ENCODE measurements at regions not wholly inside any gene's neighbourhood (a gene's known extent, or its start where the extent isn't known, plus 50 kb on each side); places are given as distances from the start of the nearest gene placed in this dataset.
"Not testable (repeated sequence)": the region's sequence is repeated elsewhere in the genome, so short reads cannot be mapped to it uniquely, and the experiment has no call there.

DNA sequence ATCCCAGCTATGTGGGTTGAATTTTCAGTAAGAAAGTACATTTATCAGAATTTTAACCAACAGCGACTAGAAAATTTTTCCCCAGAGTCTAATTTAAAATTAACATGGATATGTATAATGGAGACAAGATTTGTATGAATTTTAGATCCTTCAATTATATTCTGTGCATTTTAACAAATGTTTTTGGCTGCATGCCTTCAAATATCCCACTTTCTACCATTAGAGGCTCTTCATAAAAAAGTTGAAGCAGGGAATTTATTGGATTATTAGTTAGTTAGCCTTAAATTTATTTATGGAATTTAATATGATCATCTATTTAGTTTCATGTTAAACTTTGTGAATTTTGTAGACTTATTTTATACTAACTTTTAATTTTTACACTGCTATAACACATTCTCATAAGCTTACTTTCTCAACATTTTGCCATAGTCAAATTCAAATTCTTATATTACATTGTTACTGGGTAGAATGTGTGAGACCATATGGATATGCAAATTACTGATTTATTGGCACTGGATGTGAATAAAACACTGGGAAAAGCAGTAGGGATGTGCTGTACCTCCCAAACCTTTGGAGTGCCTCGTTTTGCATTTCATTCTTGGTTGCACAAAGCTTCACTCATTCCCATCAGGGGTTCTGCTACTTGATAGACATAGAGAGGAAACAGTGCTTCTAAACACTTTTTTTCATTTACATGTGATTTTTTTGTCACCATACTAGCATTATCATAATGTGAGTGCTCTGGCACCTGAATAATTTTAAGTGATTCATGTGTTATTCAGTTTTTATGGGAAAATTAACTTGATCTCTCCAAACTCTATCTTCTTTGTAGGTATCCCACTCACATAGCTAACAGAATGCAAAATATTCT lies 491.8 kb upstream of the COX7C start:
- no peak for DNase-seq
- intact Hi-C loops (cut with DNase I): no loop called here

DNA sequence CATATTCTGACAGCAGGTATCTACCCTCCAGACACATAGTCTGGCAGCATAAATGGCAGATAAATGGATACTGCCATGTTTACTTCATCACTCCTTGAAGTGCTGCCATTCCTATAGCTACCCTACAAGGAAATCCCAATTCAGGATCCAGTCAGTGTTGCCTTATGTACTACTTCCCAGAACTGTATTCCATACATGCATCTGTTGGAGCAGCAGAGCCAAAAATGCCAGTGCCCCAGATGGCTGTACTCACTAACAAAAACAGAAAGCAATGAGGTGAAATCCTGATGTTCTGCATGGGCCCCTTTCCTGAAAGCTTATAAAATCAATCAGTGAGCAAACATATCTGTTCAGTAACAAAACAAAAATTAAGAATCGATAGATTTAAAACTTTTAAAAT lies 490.0 kb upstream of the COX7C start:
- intact Hi-C loops (cut with DNase I): no loop called here
- DNase-seq: no peak

DNA sequence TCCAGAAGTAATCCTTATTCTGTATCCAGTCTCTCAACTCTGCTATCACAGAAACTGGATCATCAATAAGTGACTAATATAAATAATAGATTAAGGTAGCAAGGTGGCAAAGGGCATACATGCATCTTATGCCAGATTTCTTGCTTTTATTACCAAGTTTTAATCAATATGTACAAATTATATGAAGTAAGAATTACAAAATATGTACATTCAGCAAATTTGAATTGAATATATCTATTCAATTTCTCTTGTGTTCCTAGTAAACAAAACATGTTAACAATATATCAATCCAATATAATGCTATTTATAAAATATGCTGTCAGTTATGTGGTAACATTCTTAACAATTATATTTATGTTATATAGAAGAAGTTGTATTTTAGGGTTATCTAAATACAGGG lies 488.7 kb upstream of the COX7C start:
- intact Hi-C loops (cut with DNase I): no loop called here
- DNase-seq: no peak

DNA sequence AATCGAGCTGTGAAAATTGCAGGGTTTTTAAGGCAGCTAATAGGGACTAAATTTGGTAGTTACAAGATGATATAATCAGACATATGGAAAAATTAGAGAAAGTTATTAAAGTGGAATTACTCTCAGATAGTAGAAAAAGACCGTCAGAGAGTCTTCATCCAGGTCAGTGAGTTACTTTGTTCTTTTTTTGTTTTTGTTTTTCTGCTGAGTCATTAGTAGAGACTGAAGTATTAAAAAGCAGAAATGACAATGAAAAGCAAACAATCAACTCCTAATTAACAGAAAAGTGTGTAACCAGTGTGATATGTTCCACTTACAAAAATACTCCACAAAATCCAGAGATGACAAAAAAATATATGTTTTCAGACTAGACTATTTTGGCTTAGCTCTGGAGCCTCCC lies 480.4 kb upstream of the COX7C start:
- no peak for DNase-seq
- intact Hi-C loops (cut with DNase I): no loop called here

DNA sequence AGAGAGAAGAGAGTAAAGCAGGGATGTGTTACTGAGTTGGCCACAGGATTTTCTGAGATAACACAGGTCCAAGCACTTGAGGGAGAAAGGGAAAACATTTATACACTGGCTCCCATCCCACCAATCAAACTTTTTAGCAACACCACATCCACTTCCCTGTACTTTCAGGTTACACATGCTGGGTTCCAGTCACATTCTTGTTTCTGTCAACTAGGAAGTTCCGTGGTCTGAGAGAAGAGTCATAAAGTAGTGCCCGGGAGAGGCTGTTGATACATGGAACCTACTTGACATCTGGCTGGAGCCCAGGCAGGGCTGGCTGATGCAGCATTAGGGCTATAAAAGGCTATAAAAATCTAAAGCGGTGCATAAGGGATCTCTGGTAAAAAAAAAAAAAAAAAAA lies 473.9 kb upstream of the COX7C start:
- no peak for DNase-seq
- intact Hi-C loops (cut with DNase I): no loop called here

DNA sequence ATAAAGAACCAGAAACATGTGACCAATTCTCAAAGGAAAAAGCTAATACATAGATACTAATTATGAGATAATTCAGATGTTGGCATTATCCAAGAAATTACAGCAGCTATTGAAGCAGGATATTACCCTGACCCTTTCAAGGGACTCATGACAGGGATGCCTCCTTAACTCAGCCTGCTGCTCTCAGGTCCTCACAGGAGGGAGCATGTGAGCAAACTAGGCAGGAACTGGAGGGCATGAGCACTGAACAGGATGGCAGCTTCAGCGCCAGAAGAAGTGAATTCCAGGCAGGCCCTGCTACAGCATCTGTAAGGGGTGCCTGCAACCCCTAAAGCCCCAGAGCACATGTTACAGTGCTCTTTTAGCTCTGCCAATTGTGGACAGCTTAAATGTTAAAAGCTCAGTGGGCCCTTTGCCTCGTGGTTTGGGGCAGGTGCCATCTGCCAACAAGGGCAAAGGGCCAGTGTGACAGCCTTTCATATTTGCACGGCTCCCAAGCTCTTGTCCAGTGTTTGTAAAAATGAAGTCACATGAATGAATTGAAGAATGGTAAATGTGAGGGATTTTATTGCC lies 464.7 kb upstream of the COX7C start:
- peak in 1 of 10 donors; percentile 55 for DNase-seq
- intact Hi-C loops (cut with DNase I): no loop called here

DNA sequence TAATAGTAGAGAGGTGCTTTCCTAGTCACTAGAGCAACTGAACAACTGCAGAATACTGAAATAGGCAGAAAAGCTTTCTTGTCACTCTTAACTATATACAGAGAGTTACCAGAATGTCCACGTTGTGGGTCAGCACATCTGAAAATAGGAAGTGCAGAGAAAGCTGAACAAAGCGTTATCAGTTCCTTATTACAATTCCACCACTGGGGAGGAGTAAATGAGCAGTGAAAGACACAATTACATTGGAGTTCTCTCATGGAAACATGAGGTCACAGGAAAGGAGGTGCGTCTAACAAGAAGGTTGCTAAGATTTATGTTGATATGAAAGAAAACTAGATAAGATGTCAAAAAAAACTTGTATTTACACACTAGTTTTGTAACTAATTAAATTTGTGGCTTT lies 461.9 kb upstream of the COX7C start:
- DNase-seq: no peak
- intact Hi-C loops (cut with DNase I): no loop called here

DNA sequence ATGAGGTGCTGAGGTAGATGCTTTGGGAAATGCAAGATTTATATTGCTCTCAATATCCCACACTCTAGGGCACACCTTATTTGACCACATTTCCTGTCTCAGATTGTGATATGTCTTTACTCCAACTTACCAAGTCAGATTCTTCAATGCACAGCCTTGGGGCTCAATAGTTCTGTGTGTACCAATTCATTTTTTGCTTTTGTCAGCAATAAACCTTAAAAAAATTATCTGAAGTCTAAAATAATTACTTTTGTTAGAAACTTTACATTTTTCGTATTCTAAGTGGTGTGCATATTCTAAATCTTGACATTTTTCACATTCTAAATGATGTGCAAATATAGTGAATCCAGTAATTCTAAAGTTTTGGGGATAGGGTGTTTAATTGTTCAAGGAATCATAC lies 447.5 kb upstream of the COX7C start:
- intact Hi-C loops (cut with DNase I): no loop called here
- no peak for DNase-seq

DNA sequence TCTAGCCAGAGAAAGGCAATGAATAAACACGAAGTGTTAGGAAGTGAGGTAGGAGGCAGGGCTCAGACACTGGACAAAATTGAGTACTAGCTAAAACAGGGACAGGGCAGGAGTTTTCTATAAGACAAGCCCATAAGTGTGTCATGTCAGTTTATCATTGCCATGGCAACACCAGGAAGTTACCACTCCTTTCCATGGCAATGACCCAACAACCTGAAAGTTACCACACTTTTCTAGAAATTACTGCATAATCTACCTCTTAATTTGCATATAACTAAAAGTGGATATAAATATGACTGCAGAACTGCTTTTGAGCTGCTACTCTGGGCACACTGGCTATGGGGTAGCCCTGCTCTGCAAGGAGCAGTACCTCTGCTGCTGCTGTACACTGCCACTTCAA lies 442.5 kb upstream of the COX7C start:
- no peak for DNase-seq
- intact Hi-C loops (cut with DNase I): no loop called here

DNA sequence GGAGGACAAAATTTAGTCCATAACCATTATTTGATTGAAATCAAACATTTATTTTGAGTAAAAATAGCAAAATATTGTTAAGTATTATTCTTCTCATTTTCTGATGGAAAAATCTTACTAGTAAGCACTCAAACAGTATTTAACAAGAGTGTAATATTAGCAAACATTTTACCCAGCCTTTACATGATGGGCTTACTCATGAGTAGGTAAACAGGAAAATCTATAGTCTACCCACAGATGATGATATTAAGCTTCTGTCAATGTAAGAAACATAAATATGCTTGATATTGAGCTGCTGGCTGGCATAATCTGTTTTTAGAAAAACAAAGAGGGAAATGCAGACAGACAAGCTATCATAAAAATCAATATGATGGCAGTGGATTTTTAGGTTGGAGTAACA lies 418.5 kb upstream of the COX7C start:
- intact Hi-C loops (cut with DNase I): no loop called here
- no peak for DNase-seq

DNA sequence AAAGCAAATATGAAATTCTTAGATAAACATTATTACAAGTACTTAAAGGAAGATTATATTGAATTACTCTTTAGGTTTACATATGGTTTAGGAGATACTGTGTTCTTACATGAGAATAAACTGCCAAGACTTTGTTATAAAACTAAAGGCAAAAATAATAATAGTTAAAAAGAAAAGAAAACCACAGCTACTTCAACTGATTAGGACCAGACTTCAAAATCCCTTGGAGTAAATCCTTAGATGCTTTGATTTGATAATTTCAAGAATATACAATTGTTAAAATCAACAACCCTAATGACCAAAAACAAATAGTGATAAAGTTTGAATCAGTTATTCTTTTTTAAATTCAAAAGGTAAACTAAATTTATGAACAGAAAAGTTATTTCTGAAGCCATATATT lies 389.6 kb upstream of the COX7C start:
- DNase-seq: no peak
- intact Hi-C loops (cut with DNase I): no loop called here

DNA sequence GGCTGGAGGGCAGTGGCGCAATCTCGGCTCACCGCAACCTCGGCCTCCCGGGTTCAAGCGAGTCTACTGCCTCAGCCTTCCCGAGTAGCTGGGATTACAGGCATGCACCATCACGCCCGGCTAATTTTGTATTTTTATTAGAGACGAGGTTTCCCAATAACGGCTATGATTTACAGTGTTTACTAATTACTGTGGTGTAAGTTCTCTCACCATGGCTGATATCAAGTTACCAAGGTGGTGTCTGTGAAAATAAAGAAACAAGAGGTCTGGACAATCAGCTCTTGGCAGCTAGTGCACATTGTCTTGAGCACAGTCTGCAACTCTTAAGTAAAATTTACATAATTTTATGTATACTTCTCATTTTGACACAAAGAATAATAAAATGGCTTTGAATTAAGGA lies 385.5 kb upstream of the COX7C start:
- intact Hi-C loops (cut with DNase I): no loop called here
- DNase-seq: peak in 1 of 10 donors; percentile 45

DNA sequence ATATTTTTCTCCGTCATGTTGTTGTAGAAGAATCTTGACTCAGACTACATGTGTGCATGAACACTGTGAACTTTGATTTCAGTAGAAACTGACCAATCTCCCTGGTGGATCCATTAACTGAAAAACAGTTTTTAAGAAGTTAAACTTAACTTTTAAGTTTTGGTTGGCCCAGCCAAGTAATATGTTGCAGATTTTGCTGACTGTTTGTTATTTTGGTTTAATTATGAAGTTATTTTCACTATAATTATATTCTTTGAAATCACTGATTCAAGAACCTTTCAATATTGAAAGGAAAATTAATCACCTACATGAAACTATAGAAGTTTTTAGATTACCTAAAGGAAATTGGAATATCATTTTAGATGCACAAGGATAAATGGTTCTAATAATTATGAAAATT lies 373.6 kb upstream of the COX7C start:
- no peak for DNase-seq
- intact Hi-C loops (cut with DNase I): no loop called here

DNA sequence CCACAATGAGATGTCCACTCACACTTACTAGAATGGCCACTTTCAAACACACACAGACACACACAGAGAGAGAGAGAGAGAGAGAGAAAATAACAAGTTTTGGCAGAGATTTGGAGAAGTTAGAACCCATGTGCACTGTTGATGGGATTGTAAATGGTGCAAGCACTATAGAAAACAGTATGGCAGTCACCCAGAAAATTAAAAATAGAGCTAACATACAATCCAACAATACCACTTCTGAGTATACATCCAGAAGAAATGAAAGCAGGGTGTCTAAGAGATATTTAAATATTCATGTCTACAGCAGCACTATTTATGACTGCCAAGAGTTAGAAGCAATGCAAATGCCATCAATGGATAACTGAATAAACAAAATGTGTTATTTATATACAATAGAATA lies 359.9 kb upstream of the COX7C start:
- intact Hi-C loops (cut with DNase I): no loop called here
- no peak for DNase-seq

DNA sequence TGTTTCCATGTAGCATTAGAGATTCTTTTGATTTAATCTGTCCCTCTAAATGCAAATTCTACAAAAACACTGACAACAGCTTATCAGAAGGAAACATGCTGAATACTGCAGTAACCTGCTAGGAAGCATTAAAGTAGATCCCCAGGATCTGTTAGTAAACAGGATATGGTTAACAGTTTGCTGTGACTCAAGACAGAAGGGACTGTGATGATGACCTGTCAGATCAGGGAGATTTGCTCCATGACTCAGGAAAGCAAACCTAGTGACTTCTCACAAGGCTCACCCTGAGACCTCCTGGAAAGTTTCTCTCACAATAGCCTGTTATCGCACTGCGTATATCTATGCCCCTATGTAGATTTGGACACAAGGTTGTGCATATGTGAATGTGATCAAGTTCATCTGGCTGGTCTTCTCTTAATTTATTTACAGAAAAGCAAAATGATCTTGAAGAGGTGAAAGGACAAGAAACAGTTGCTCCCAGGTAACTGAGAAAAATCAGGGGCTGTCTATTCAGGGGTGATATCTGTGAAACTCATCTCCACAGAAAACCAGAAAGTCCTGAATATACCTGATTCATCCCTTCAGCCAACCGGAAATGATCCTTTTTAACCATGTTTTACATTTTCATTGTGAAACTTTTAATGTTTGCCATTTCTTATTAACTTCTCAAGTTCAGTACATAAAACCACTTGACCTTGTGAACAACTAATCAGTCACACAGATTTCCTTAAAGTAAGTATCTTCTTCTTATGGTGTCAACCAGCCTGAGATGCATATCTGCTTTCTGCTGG lies 333.1 kb upstream of the COX7C start:
- intact Hi-C loops (cut with DNase I); DNase-seq: not testable (repeated sequence)

DNA sequence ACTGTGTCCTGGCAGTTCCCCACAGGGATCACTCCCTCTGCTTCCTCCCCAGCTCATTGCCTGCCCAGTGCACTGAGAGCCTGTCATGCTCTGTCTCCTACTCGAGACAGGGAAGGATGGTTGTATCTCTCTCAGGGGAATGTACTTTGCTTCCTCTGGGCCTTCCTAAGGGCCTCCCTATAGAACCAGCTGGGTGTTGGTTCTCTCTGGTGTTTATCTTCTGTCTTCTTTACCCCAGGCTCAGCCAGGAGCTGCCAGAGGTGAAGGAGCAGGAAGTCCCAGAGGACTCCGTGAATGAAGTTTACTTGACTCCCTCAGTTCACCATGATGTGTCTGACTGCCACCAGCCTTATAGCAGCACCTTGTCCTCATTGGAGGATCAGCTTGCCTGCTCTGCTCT lies 330.3 kb upstream of the COX7C start:
- intact Hi-C loops (cut with DNase I); DNase-seq: not testable (repeated sequence)

DNA sequence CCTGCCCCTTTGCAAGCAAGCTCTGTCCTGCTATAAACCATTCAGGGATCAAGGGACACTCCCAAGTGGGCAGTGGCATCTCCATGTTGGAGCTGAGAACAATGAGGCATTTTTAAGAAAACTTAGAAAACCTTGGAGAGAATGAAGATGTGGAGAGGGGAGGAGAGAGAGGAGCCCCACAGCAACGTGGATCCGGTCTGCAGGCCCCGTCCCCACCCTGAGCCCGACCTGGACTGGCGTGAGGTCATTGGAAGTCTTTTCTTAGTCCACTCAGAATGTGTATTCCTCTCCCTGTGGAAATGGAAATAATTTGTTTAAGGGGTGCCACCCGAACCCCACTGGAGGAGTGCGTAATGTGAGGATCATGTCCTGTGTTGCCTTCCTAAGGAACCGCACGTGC lies 328.0 kb upstream of the COX7C start:
- intact Hi-C loops (cut with DNase I); DNase-seq: not testable (repeated sequence)

DNA sequence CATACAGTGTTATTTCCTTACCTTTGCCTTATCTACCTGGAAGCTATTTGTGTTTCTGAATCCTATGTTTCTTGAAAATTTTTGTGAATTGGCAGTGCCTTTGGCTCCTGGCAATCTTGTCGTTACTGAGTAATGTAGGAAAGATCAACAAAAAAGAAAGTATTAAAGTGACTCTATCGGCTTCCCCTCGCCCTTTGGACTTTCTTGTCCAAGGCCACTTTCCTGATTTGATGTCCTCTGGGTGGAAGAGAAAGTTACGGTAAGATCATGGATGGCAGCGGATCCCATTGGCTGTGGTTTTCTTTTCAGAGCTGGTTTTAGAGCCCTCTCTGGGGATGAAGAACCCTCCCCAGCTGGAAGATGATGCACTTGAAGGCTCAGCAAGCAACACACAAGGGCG lies 324.9 kb upstream of the COX7C start:
- intact Hi-C loops (cut with DNase I): not testable (repeated sequence)

DNA sequence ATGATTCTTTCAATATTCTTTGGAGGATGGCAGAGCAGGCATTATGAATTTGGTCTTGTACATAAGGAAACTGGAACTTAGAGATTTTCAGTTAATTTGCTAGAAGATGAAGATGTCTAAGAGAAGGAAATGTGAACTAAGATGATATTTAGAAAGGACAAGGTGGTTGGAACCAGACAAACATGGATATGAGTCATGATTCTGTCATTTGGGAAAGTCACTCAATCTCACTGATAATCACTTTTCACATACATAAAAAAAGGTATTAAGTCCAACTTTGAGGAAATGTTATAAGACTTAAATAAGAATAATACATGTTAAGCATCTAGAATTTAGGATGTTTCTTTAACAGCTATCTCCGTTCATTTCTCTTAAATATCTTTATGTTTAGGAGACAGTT lies 315.1 kb upstream of the COX7C start:
- DNase-seq; intact Hi-C loops (cut with DNase I): not testable (repeated sequence)

More for the DNA sequence above, 324.9 kb upstream of the COX7C start:
- not testable (repeated sequence) for DNase-seq

DNA sequence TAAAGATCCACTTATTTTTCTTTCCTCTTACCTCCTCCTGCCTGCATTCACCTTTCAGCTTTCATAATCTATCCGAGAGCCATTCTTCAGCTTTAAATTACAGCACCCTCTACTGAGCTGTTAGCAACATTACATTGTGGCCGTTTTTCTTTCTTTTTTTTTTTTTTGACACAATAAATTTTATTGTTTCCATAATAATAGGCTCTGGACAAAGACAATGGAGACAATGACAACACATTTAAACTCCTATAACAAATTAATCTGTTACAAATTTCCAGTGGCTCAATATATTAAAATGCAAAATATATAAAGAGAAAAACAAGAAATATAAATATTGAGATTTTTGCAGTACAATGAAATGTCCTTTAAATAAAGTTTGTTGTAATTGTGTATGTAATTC lies 312.7 kb upstream of the COX7C start:
- intact Hi-C loops (cut with DNase I); DNase-seq: not testable (repeated sequence)

DNA sequence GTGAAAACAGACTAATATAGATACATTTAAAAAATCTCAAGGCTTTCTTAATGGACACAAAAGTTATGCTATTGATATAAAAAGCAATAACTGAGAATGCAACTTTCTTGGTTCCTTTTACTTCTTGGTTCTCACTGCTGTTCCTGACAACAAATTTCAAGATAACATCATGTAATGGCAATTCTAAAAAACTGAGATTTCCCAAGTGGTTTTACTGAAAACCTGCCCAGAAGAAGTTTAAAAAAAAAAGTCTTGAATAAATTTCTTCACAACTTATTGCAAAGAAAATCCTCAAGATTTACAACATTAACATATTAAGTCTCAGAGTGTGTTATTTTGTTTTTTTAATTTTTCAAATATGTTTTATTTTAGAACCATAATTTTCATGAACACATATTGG lies 302.8 kb upstream of the COX7C start:
- intact Hi-C loops (cut with DNase I): no loop called here
- DNase-seq: no peak

DNA sequence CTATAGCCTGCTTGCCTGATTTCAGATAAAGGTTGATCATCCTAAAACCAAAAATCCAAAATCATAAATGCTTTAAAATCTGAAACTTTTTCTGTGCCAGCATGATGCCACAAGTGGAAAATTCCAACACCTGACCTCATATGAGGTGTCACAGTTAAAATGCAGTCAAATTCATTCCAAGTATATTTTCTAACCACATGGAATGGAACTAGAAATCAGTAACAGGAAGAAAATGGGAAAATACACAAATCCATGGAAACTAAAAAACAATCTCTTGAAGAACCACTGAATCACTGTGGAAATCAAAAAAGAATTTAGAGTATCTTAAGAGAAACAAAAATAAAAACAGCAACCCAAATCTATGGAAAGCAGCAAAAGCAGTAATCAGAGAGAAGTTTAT lies 297.5 kb upstream of the COX7C start:
- intact Hi-C loops (cut with DNase I): no loop called here

More for the DNA sequence above, 297.5 kb upstream of the COX7C start:
- no peak for DNase-seq
